ENCODE measurements at regions not wholly inside any gene's neighbourhood (a gene's known extent, or its start where the extent isn't known, plus 50 kb on each side); places are given as distances from the start of the nearest gene placed in this dataset.

DNA sequence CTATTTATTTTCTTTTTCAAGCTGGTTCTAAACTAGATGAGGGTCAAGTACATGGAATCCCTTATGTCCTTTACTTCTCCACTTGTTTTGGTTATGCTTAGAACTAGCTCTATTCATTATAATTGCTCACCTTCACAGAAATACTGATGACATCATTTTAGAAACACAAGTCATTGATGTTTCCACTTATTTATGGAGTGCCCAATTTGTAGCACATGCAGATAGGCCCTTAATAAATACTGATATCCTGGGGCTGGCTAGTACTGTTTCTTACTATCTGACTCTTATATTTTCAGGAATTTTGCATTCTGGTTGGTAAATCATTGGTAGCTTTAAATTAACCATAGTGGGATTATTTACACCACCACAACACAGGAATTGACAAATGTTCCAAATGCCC lies 112.2 kb downstream of the NAA11 start:
- Histone ChIP-seq H3K4me3 (ENCODE audit: low read depth in 1 of 2, low read length in 2 of 2) (no peak overlapping the region), H3K9ac (ENCODE audit: low read length) (no peak overlapping the region), H3K27ac (ENCODE audit: low read depth, low read length) (no peak overlapping the region), H3K36me3 (ENCODE audit: insufficient read depth, low read length) (no peaks in the 10 kb centered on the region), H3K9me3 (ENCODE audit: low read length) (no peaks in the 10 kb centered on the region), H3K27me3 (ENCODE audit: control insufficient read depth in 1 of 2, insufficient read depth in 2 of 2, low read length in 2 of 2) (no peaks in the 10 kb centered on the region), H3K4me1 (ENCODE audit: insufficient read depth, low read length) (no peaks in the 10 kb centered on the region)

DNA sequence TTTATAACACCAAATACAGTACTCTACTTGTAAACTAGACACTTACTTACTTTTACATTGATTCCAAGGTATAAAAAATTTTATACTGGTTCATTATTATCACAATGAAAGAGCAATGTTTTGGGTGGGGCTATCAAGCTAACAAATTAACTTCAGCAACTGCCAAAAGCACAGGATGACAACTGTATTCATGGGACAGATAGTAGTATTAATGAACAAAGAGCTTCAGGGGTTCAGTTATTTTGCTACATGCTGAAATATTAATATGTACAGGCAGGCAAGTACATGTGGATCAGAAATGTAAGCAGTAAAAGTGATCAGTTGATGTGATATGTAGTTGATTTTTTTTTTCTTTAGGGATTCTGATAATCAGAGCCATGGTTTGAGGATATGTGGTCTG lies 112.9 kb downstream of the NAA11 start:
- no peaks in the 10 kb centered on the region for H3K27me3 ChIP-seq (ENCODE audit: control insufficient read depth in 1 of 2, insufficient read depth in 2 of 2, low read length in 2 of 2)
- no peaks in the 10 kb centered on the region for H3K9me3 ChIP-seq (ENCODE audit: low read length)
- no peaks in the 10 kb centered on the region for H3K4me1 ChIP-seq (ENCODE audit: insufficient read depth, low read length)
- H3K9ac ChIP-seq (ENCODE audit: low read length) = no peak overlapping the region
- H3K4me3 ChIP-seq (ENCODE audit: low read depth in 1 of 2, low read length in 2 of 2) = no peak overlapping the region
- no peak overlapping the region for H3K27ac ChIP-seq (ENCODE audit: low read depth, low read length)
- H3K36me3 ChIP-seq (ENCODE audit: insufficient read depth, low read length) = no peaks in the 10 kb centered on the region

DNA sequence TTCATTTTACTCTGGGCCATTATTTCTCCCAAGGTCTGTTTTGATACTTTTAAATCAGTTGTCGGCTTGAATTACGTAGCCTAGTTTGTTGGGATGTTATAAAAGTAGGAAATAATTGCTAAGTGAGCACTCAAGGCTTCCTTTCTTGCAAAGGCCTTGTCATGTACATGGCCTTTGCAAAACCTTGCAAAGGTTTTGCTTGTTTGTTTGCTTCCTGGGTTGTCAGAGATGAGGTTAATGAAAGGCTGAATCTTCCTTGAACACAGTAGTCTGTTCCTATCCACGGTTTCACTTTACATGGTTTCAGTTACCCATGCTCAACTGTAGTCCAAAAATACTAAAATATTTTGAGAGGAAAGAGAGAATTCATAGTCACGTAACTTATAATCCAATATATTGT lies 113.5 kb downstream of the NAA11 start:
- H3K36me3 ChIP-seq (ENCODE audit: insufficient read depth, low read length) = no peaks in the 10 kb centered on the region
- no peak overlapping the region for H3K9ac ChIP-seq (ENCODE audit: low read length)
- H3K9me3 ChIP-seq (ENCODE audit: low read length) = no peaks in the 10 kb centered on the region
- H3K27ac ChIP-seq (ENCODE audit: low read depth, low read length) = no peak overlapping the region
- H3K27me3 ChIP-seq (ENCODE audit: control insufficient read depth in 1 of 2, insufficient read depth in 2 of 2, low read length in 2 of 2) = no peaks in the 10 kb centered on the region
- H3K4me1 ChIP-seq (ENCODE audit: insufficient read depth, low read length) = no peaks in the 10 kb centered on the region
- no peak overlapping the region for H3K4me3 ChIP-seq (ENCODE audit: low read depth in 1 of 2, low read length in 2 of 2)

DNA sequence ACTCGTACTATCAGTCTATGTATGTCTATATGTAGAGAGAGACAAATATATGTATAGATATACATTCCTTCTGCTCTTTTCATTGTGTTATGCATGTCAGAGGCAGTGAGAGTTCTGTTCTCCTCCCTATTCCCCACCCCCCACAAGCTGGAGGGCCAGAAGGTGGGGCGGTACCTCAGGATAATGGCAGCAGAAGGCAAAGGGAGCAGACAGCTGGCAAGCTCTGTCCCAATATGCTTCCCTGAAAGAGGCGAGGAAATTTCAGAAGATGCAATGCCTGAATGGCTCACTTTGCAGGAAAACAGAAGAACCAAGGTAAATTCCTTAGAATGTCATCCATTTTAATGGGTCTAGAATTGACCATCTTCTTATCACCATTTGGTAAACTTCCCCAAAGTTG lies 114.4 kb downstream of the NAA11 start:
- H3K27me3 ChIP-seq (ENCODE audit: control insufficient read depth in 1 of 2, insufficient read depth in 2 of 2, low read length in 2 of 2) = no peaks in the 10 kb centered on the region
- H3K36me3 ChIP-seq (ENCODE audit: insufficient read depth, low read length) = no peaks in the 10 kb centered on the region
- no peak overlapping the region for H3K9ac ChIP-seq (ENCODE audit: low read length)
- no peak overlapping the region for H3K27ac ChIP-seq (ENCODE audit: low read depth, low read length)
- no peak overlapping the region for H3K4me3 ChIP-seq (ENCODE audit: low read depth in 1 of 2, low read length in 2 of 2)
- H3K9me3 ChIP-seq (ENCODE audit: low read length) = no peaks in the 10 kb centered on the region
- no peaks in the 10 kb centered on the region for H3K4me1 ChIP-seq (ENCODE audit: insufficient read depth, low read length)

DNA sequence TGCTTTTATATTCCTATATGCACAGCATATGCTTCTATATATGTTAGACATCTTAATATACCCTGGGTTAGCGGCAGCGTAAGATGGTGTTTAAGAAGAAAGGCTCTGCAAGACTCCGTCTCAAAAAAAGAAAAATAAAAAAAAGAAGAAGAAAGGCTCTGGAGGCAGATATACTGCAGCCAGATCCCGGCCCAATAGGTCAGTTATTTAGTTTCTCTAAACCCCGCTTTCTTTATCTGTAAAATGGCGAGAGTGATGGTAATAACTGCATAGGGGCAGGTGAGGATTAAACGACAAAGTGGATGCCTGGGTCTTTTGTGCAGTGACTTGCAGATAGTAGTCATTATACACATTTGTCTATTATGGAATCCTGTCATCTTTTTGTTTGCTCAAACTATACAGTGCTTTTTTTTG lies 115.2 kb downstream of the NAA11 start:
- Histone ChIP-seq H3K9ac (ENCODE audit: low read length) (no peak overlapping the region), H3K4me3 (ENCODE audit: low read depth in 1 of 2, low read length in 2 of 2) (no peak overlapping the region), H3K36me3 (ENCODE audit: insufficient read depth, low read length) (no peaks in the 10 kb centered on the region)

DNA sequence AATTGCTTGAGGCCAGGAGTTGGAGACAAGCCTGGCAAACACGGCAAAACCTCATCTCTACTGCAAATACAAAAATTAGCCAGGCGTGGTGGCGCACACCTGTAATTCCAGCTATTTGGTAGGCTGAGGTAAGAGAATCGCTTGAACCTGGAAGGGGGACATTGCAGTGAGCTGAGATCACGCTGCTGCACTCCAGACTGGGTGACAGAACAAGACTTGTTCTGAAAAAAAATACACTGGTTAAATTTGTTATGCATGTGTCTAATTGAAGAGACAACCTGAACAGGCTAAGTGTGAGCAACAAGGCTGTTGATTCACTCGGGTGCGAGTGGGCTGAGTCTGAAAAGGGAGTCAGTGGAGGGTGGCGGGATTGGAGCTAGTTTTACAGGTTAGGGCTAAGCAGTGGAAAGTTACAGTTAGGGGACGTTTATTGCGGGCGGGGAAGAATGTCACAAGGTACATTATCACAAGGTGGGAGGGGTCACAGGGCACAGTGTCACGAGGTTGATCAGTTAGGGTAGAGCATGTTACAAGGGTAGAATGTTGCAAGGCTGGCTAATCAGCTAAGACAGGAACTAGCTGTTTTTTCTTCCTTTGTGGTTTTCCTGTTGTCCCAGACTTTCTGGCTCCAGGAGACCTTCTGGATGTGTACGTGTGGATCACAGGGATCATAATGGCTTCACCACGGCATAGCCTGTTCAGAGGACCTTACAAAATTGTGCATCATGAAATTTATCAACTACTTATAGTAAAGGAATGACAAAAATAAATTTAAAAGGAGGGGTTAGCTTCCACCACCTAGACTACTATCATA lies 115.8 kb downstream of the NAA11 start:
- Histone ChIP-seq H3K27ac (ENCODE audit: low read depth, low read length) (no peak overlapping the region), H3K36me3 (ENCODE audit: insufficient read depth, low read length) (no peaks in the 10 kb centered on the region), H3K4me3 (ENCODE audit: low read depth in 1 of 2, low read length in 2 of 2) (no peak overlapping the region), H3K27me3 (ENCODE audit: control insufficient read depth in 1 of 2, insufficient read depth in 2 of 2, low read length in 2 of 2) (no peaks in the 10 kb centered on the region), H3K4me1 (ENCODE audit: insufficient read depth, low read length) (no peaks in the 10 kb centered on the region), H3K9me3 (ENCODE audit: low read length) (no peaks in the 10 kb centered on the region), H3K9ac (ENCODE audit: low read length) (no peak overlapping the region)

More for the DNA sequence above, 115.2 kb downstream of the NAA11 start:
- no peaks in the 10 kb centered on the region for H3K9me3 ChIP-seq (ENCODE audit: low read length)
- no peak overlapping the region for H3K27ac ChIP-seq (ENCODE audit: low read depth, low read length)
- H3K4me1 ChIP-seq (ENCODE audit: insufficient read depth, low read length) = no peaks in the 10 kb centered on the region
- H3K27me3 ChIP-seq (ENCODE audit: control insufficient read depth in 1 of 2, insufficient read depth in 2 of 2, low read length in 2 of 2) = no peaks in the 10 kb centered on the region

DNA sequence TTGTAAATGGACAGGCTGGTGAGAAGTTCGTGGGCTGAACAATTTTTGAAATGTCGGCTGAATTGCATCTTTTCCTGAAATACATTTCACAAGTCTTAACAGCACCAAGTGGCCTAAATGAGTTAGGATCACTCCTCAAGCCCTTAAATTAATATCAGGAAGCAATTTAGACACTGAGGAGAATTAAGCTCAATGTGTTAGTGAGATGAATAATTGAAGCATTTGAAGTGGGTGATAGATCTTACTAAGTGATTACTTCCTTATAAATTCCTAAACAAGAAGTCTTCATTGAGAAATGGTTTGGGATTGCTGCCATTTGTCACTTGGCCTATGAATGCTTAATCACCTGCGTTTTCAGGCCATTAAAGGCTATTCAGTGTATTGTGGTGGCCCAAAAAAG lies 116.8 kb downstream of the NAA11 start:
- no peaks in the 10 kb centered on the region for H3K9me3 ChIP-seq (ENCODE audit: low read length)
- H3K36me3 ChIP-seq (ENCODE audit: insufficient read depth, low read length) = no peaks in the 10 kb centered on the region
- no peak overlapping the region for H3K4me3 ChIP-seq (ENCODE audit: low read depth in 1 of 2, low read length in 2 of 2)
- no peak overlapping the region for H3K9ac ChIP-seq (ENCODE audit: low read length)
- H3K27me3 ChIP-seq (ENCODE audit: control insufficient read depth in 1 of 2, insufficient read depth in 2 of 2, low read length in 2 of 2) = no peaks in the 10 kb centered on the region
- no peak overlapping the region for H3K27ac ChIP-seq (ENCODE audit: low read depth, low read length)
- no peaks in the 10 kb centered on the region for H3K4me1 ChIP-seq (ENCODE audit: insufficient read depth, low read length)

DNA sequence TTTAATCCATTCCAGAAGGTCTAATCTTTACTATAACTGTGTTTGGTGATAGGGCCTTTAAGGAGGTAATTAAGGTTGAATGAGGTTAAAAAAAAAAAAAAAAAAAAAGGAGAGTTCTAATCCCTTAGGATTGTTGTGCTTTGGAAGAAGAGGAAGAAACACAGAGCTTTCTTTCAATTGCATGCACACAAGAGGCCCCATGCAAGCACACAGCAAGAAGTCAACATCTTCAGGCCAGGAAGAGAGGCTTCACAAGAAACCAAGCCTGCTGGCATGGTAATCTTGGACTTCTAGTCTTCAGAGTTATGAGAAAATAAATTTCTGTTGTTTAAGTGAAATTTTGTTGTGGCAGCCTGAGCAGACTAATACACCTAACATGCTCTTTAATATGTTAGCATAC lies 118.6 kb downstream of the NAA11 start:
- no peaks in the 10 kb centered on the region for H3K9me3 ChIP-seq (ENCODE audit: low read length)
- no peaks in the 10 kb centered on the region for H3K4me1 ChIP-seq (ENCODE audit: insufficient read depth, low read length)
- H3K36me3 ChIP-seq (ENCODE audit: insufficient read depth, low read length) = no peaks in the 10 kb centered on the region
- H3K27ac ChIP-seq (ENCODE audit: low read depth, low read length) = no peak overlapping the region
- no peaks in the 10 kb centered on the region for H3K27me3 ChIP-seq (ENCODE audit: control insufficient read depth in 1 of 2, insufficient read depth in 2 of 2, low read length in 2 of 2)
- H3K4me3 ChIP-seq (ENCODE audit: low read depth in 1 of 2, low read length in 2 of 2) = no peak overlapping the region
- H3K9ac ChIP-seq (ENCODE audit: low read length) = no peak overlapping the region

DNA sequence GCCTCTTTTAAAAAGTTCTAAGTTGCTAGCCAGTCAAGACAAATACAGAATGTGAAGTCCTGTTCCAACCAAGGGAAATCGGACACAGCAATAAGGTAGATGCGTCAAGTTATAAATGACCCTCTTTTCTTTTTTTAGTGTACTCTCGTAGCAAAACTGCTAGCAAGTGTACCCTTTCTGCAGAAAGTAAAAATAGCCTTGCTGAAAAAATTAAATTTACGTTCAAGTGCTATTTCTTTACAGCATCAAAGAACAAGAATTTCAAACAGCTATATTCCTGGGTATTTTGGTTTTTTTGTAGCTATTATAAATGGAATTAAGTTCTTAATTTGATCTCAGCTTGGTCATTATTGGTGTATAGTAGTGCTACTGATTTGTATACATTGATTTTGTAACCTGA lies 119.2 kb downstream of the NAA11 start:
- Histone ChIP-seq H3K9ac (ENCODE audit: low read length) (no peak overlapping the region), H3K27me3 (ENCODE audit: control insufficient read depth in 1 of 2, insufficient read depth in 2 of 2, low read length in 2 of 2) (no peaks in the 10 kb centered on the region), H3K9me3 (ENCODE audit: low read length) (no peaks in the 10 kb centered on the region), H3K4me1 (ENCODE audit: insufficient read depth, low read length) (no peaks in the 10 kb centered on the region), H3K27ac (ENCODE audit: low read depth, low read length) (no peak overlapping the region), H3K36me3 (ENCODE audit: insufficient read depth, low read length) (no peaks in the 10 kb centered on the region), H3K4me3 (ENCODE audit: low read depth in 1 of 2, low read length in 2 of 2) (no peak overlapping the region)

DNA sequence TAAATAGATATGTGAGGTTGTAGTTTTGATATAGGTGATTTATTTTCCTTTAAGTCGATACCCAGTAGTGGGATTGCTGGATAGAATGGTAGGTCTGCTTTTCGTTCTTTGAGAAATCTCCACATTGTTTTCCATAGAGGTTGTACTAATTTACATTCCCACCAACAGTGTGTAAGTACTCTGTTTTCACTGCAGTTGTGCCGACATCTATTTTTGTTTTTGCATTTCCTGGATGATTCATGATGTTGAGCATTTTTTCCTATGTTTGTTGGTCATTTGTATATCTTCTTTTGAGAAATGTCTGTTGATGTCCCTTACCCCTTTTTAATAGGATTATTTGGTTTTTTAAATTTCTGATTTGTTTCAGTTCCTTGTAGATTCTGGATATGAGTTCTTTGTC lies 120.7 kb downstream of the NAA11 start:
- Histone ChIP-seq H3K9ac (ENCODE audit: low read length) (no peak overlapping the region), H3K27ac (ENCODE audit: low read depth, low read length) (no peak overlapping the region), H3K27me3 (ENCODE audit: control insufficient read depth in 1 of 2, insufficient read depth in 2 of 2, low read length in 2 of 2) (no peaks in the 10 kb centered on the region), H3K4me1 (ENCODE audit: insufficient read depth, low read length) (no peaks in the 10 kb centered on the region), H3K4me3 (ENCODE audit: low read depth in 1 of 2, low read length in 2 of 2) (no peak overlapping the region), H3K36me3 (ENCODE audit: insufficient read depth, low read length) (no peaks in the 10 kb centered on the region), H3K9me3 (ENCODE audit: low read length) (no peaks in the 10 kb centered on the region)

DNA sequence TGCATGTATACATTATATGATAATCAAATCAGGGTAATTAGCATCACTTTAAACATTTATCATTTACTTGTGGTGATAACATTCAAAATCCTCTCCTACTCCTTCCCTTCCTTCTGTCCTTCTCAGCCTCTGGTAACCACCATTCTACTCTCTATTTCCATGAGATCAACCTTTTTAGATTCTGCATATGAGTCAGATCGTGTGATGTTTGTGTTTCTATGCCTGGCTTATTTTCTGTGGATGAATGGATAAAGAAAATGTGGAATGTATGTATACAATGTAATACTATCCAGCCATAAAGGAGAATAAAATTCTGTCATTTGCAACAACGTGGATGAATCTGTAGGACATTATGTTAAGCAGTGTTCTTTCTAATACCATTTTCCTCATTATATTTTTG lies 123.9 kb downstream of the NAA11 start:
- no peak overlapping the region for H3K27ac ChIP-seq (ENCODE audit: low read depth, low read length)
- H3K36me3 ChIP-seq (ENCODE audit: insufficient read depth, low read length) = no peaks in the 10 kb centered on the region
- no peak overlapping the region for H3K4me3 ChIP-seq (ENCODE audit: low read depth in 1 of 2, low read length in 2 of 2)
- no peaks in the 10 kb centered on the region for H3K27me3 ChIP-seq (ENCODE audit: control insufficient read depth in 1 of 2, insufficient read depth in 2 of 2, low read length in 2 of 2)
- no peak overlapping the region for H3K9ac ChIP-seq (ENCODE audit: low read length)
- no peaks in the 10 kb centered on the region for H3K4me1 ChIP-seq (ENCODE audit: insufficient read depth, low read length)
- H3K9me3 ChIP-seq (ENCODE audit: low read length) = no peaks in the 10 kb centered on the region

DNA sequence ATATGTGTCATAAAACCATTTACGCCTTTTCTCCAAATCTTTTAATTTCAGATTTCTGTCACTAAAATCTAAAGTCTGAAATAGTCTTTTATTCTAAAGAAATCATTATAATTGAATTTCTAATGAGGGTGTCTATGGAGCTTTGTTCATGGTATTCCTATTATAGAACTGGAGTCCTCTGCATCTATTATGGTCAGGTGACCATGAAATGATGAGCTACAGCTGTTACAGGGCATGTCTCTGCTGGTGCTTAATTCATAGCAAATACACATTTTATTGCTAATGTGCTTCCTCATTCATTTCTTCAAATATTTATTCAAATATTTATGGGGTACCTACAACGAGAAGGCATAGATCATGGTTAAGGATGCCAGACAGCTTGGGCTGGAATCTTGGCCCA lies 126.1 kb downstream of the NAA11 start:
- Histone ChIP-seq H3K4me3 (ENCODE audit: low read depth in 1 of 2, low read length in 2 of 2) (no peak overlapping the region), H3K4me1 (ENCODE audit: insufficient read depth, low read length) (no peaks in the 10 kb centered on the region), H3K27ac (ENCODE audit: low read depth, low read length) (no peak overlapping the region), H3K36me3 (ENCODE audit: insufficient read depth, low read length) (no peaks in the 10 kb centered on the region), H3K27me3 (ENCODE audit: control insufficient read depth in 1 of 2, insufficient read depth in 2 of 2, low read length in 2 of 2) (no peaks in the 10 kb centered on the region), H3K9me3 (ENCODE audit: low read length) (no peaks in the 10 kb centered on the region), H3K9ac (ENCODE audit: low read length) (no peak overlapping the region)
